ENCODE measurements at regions not wholly inside any gene's neighbourhood (a gene's known extent, or its start where the extent isn't known, plus 50 kb on each side); places are given as distances from the start of the nearest gene placed in this dataset.

DNA sequence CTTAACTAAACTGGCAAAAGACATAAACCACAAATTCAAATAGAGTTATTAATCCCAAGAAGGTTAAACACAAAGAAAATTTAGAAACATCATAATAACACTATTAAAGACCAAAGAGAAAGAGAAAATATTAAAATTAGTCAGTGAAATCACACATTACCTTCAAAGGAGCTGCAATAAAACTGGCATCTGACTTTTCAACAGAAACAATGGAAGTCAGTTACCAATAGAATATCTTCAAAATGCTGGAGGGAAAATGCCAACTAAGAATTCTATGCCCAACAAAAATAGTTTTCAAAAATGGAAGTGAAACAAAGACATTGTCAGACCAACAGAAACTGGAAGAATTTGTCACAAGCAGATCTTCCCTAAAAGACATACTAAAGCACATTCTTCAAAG is 68.7 kb upstream of the RNF7 start:
- no peak for DNase-seq (ENCODE audit: low spot score)

DNA sequence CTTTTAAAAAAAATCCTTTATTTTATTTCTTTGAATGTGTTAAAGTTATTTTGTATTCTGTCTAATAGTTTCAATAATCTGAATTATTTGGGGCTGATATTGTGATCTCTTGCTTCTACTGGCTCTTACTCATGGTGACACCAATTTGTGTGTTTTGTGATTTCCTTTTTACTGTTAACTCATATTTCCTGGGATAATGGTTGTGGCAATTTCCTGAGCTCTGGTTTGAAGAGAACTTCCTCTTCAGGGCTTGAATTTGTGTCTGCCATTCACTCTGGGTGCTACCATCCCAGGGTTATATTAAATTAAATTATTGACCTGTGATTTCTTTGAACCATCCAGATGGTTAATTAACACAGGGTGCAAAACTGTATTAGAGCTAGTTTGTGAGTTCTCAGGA is 60.4 kb upstream of the RNF7 start:
- DNase-seq (ENCODE audit: low spot score) = no peak

DNA sequence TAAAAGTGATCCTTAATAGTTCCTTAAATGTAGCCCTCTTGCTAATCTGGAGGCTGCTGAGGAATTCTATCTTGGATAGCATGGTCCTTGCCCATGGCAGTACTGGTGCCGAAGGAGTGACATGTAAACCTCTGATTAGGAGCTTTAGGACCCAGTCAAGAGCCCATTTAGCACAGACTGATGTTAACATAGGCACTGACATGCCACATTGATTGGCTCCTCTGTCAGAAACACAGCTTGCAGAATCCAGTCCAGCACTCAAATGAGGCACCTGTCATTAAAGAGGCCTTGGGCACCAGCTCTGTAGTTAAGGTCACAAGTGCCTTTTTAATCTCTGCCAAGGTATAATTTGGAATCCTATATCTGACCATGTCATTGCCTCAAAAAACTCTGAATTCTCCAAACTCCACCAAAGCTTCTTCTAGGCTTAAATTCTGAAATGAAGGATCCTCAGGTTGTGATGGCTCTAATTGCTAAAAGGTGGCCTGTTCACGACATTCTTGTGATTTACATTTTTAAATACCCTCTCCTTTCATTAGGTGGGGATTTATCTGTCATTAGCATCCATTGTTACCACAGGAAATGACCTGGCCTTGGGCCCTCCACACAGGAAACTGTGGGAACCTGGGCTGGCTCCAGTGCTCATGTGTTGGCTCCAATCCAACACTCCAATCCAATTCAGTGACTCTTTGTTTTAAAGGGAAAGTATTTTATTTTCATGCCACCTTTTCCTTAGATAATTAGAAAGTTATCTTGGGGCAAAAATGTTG is 57.3 kb upstream of the RNF7 start:
- DNase-seq (ENCODE audit: low spot score) = no peak

DNA sequence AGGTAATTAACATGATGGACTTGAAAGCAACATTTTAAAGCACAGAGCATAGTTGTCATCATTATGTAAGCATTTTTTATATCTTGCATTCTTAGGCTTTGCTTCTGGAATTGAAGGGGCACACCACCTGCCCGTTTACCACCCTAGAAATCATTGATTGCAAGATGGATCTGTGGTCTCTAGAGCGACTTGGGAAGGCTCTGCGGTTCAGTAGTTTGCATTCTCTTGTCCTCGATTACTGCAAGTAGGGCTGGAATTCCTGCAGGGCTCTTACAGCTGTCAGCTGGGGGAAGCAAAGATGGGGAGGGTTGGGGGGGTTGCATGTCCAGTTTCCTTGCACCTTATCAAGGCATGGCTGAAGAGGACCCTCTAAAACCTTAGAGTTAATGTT is 56.7 kb upstream of the RNF7 start:
- DNase-seq (ENCODE audit: low spot score) = no peak

DNA sequence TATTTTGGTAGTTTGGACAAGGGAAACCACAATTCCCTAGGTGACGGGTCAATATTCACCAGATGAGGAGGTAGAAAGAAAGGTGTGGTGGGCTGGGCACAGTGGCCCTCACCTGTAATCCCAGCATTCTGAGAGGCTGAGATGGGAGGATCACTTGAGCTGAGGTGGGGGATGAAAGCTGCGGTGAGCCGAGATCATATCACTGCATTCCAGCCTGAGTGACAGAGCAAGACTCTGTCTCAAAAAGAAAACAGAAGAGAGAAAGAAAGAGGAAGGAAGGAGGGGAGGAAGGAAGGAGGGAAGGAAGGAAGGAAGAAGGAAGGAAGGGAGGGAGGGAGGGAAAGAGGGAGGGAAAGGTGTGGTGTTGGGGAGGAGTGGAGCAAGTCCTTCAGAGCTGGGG is 56.1 kb upstream of the RNF7 start:
- DNase-seq (ENCODE audit: low spot score) = no peak

DNA sequence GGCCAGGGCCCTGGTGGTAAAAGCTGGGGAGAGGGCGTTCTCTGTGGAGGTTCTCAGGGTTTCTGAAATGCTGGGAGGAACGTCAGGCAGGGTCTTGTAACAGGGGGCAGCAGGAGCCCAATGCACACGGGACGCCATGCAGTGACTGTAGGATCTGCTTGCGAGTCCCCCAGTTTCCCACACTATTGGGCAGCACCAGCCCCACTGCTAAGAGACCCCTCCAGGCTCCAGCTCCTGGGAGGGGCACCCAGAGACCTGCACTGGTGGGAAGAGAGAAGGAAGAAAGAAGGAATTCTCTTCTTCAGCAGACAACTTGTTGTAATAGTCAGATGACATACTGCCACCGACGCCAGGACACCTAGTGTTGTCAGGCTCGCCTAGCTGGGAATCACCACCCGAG is 55.2 kb upstream of the RNF7 start:
- no peak for DNase-seq (ENCODE audit: low spot score)

DNA sequence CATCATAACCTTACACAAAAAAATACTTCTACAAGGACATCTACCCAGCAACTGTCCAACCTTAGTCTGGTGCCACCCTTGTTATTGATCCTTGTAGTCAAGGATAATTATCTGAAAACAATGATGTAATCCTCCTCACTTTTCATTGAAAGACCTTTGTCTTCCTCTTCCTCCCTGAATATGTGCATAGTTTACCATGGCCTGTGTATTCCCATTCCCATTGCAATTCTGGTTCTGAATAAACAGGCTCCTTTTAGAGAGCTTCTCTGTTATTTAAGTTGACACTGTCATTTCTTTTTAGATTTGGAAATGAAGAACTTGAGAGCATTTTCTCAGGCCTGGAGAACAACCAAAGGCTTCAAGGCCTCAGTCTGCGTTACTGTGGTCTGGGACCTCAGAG is 53.3 kb upstream of the RNF7 start:
- no peak for DNase-seq (ENCODE audit: low spot score)

DNA sequence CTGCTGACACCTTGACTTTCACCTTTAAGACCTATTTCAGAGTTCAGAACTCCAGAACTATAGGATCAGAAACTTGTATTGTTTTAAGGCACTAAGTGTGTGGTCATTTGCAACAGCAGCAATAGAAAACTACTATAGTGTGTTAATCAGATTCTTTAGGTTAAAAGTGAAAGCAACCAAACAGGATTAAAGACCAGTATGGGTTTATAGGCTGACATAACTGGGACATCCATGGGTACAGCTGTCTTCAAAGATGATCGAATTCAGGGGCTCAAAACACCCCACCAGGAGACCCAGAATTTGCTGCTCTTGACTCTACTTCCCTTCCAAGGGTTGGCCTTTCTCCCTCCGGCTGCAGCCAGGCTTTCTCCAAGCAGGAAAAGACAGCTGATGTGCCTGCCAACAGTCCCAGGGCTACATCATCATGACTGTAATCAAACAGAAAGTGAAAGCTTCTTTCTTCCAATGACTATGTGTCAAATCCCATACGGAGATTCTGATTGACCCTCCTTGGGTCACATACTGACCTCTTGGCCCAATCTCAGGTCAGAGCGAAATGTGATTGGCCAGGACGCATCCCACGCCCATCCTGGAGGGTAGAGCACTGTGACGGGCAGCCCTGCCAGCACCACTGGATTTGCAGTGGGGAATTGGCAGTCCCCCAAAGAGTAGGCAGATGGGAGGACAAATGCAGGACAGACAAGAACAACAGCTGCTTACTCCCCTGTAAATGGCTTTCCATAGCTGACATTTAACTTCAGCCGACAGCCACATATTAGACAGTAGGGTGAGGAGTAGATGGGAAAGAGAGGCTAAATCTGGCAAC is 51.4 kb upstream of the RNF7 start:
- DNase-seq (ENCODE audit: low spot score) = peak; percentile 71
